NT2/D1 (cell line): ENCODE measurements at regions not wholly inside any gene's neighbourhood (a gene's known extent, or its start where the extent isn't known, plus 50 kb on each side); places are given as distances from the start of the nearest gene placed in this dataset.

Source experiments
- SUZ12 ChIP-seq: IDR thresholded peaks from 2 replicates; pipeline ENCODE4 v1.6.1; 2011; ENCODE audit not compliant: insufficient read length, insufficient read depth; ENCODE audit errors: extremely low read depth
- YY1 ChIP-seq: IDR thresholded peaks from 2 replicates; pipeline ENCODE4 v1.6.1; 2011; ENCODE audit not compliant: insufficient read length, insufficient read depth

DNA sequence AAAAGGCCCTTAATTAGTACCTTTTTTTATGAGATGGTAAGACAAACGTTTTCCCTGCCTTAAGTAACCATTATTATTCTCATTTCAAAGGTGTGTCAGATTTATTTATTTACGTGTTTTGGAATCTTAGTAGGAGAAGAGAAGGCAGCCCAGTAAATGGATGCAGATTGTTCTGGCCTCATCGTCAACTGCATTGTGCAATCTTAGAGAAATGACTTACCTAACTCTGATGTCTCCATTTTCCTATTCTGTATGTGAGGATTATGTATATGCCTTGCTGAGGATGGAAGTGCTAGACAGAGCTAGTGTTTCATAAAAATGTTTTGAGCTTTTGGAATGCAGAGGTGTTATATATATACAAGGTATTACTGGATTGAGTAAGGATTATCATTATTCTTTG is 97.0 kb upstream of the JAG1 start:
- TF ChIP-seq YY1 (no peak), SUZ12 (no peak)
